ENCODE measurements at regions not wholly inside any gene's neighbourhood (a gene's known extent, or its start where the extent isn't known, plus 50 kb on each side); places are given as distances from the start of the nearest gene placed in this dataset.

GRCh38 chr10:100683545-100684300 is 61.7 kb upstream of the PAX2 start:
- TF ChIP-seq POLR2AphosphoS5 (IDR thresholded peaks at IDR 0.05) (no peak), POLR2A (IDR thresholded peaks at IDR 0.05) (no peak), CTCF (IDR thresholded peaks at IDR 0.05) (no peak)
